HepG2 (cell line): ENCODE measurements at regions not wholly inside any gene's neighbourhood (a gene's known extent, or its start where the extent isn't known, plus 50 kb on each side); places are given as distances from the start of the nearest gene placed in this dataset.

Experiments used
- ATAC-seq: fragments of 200-7000 bp; cut with Tn5 transposase; 3 replicates; pipeline ENCODE4 v1.9.1; 2020; ENCODE audit warnings: mild to moderate bottlenecking, moderate library complexity
- BruUV-seq: library from RNA; stranded (reverse); fragments of 400-500 nt; replicated peaks from 2 replicates; lab custom pipeline; 2021; lab: Mats Ljungman, UMichigan
- CTCF ChIA-PET: fragments of 300-600 bp; formaldehyde crosslinking; extraction: SDS; loops from one replicate; lab custom pipeline; 2021; ENCODE audit warnings: low total read pairs, inconsistent platforms, low intra/inter-chr PET ratio; lab: Yijun Ruan, JAX
- POLR2A ChIA-PET: fragments of 350-600 bp; sonication (Branson Sonifier 250); formaldehyde crosslinking; loops from one replicate; lab custom pipeline; 2020; ENCODE audit warnings: antibody characterized with exemption, inconsistent platforms; lab: Yijun Ruan, JAX
- DNase-seq: peaks from one replicate; pipeline ENCODE4 v3.0.0-alpha.2; 2015; ENCODE audit warnings: low spot score
- FAIRE-seq: peaks from 3 replicates; lab custom pipeline; 2011; peaks lifted over from hg19 to GRCh38; lab: Jason Lieb, UNC
- H2AFZ ChIP-seq: one replicate; pipeline ENCODE4 v1.6.1; 2011; ENCODE audit warnings: low read length, inconsistent platforms
- H3K27ac ChIP-seq: fragments of 300-600 bp; 3 replicates; pipeline ENCODE4 v1.8.0; 2011; ENCODE audit warnings: mixed run types, mild to moderate bottlenecking, mixed read lengths, low read length, inconsistent platforms; ENCODE audit not compliant: insufficient read depth; ENCODE audit errors: extremely low read length
- H3K27me3 ChIP-seq, 2 experiments: fragments of 200-600 bp in 1 of 2; 2 replicates in 1 of 2; 3 replicates in 1 of 2; pipeline versions ENCODE4 v1.6.0 to v1.8.0; 2011; ENCODE audit warnings: low read length in 2 of 2, mild to moderate bottlenecking in 2 of 2, moderate library complexity in 2 of 2, inconsistent platforms in 1 of 2; ENCODE audit not compliant: insufficient read depth in 2 of 2, control insufficient read depth in 1 of 2
- H3K36me3 ChIP-seq, 2 experiments: fragments of 200-600 bp in 1 of 2; replicated peaks in 1 of 2; 2 replicates in 1 of 2; 3 replicates in 1 of 2; pipeline versions ENCODE4 v1.5.1 to v1.8.0; 2011; ENCODE audit warnings: low read length in 2 of 2, inconsistent platforms in 1 of 2; ENCODE audit not compliant: insufficient read depth in 2 of 2, control insufficient read depth in 1 of 2
- H3K4me1 ChIP-seq: 2 replicates; pipeline ENCODE4 v1.5.1; 2012; ENCODE audit warnings: low read length, inconsistent platforms; ENCODE audit not compliant: insufficient read depth
- H3K4me2 ChIP-seq: 2 replicates; pipeline ENCODE4 v1.6.0; 2011; ENCODE audit warnings: low read depth, low read length, inconsistent platforms
- H3K4me3 ChIP-seq, 3 experiments: fragments of 200-600 bp in 1 of 3; sonication (generic), shearing (Covaris generic) in 1 of 3; replicated peaks in 1 of 3; 2 replicates each; pipeline ENCODE4 v1.5.1; 2011 to 2016; ENCODE audit warnings: low read length in 3 of 3, inconsistent platforms in 2 of 3, low read depth in 2 of 3, mild to moderate bottlenecking in 2 of 3, control low read depth in 1 of 3, mixed read lengths in 1 of 3; ENCODE audit not compliant: insufficient read depth in 1 of 3
- H3K79me2 ChIP-seq: one replicate; pipeline ENCODE4 v1.6.1; 2011; ENCODE audit warnings: low read length, inconsistent platforms; ENCODE audit not compliant: insufficient read depth
- H3K9ac ChIP-seq: 2 replicates; pipeline ENCODE4 v1.6.0; 2011; ENCODE audit warnings: mild to moderate bottlenecking, low read depth, low read length, inconsistent platforms; ENCODE audit not compliant: insufficient read depth
- H3K9me3 ChIP-seq: 2 replicates; pipeline ENCODE4 v1.5.1; 2012; ENCODE audit warnings: mild to moderate bottlenecking, low read length
- H4K20me1 ChIP-seq: 2 replicates; pipeline ENCODE4 v1.6.0; 2011; ENCODE audit warnings: inconsistent platforms, mild to moderate bottlenecking, low read length, moderate library complexity; ENCODE audit not compliant: insufficient read depth
- DNMT3B ChIP-seq: conservative IDR thresholded peaks from 2 replicates; pipeline ENCODE4 v1.6.1; 2016; ENCODE audit warnings: missing biosample characterization, control low read depth
- in situ Hi-C: cut with HindIII; loops from 2 replicates; pipeline ENCODE4 v1.10.0; 2017; ENCODE audit warnings: low pct_unique_long_range_greater_than_20kb; ENCODE audit not compliant: extremely low pct_ligation_motif_present
- intact Hi-C: fragments of 100-400 bp; cut with micrococcal nuclease; formaldehyde crosslinking; loops from one replicate; pipeline ENCODE4 v1.10.0; 2022; ENCODE audit not compliant: unreplicated experiment
- TF ChIP-seq, protein P1 (sequence below): sonication (generic); formaldehyde crosslinking; IDR thresholded peaks from 2 replicates; pipeline ENCODE4 v1.8.1; 2023; ENCODE audit warnings: mild to moderate bottlenecking, missing genetic modification reagents
- TF ChIP-seq, protein P2 (sequence below): sonication (generic); formaldehyde crosslinking; conservative IDR thresholded peaks from 2 replicates; pipeline ENCODE4 v1.5.0; 2020; ENCODE audit warnings: missing genetic modification reagents
- TF ChIP-seq, protein P3 (sequence below): sonication (generic); formaldehyde crosslinking; IDR thresholded peaks from 2 replicates; pipeline ENCODE4 v1.4.0; 2020; ENCODE audit warnings: missing genetic modification reagents

DNA sequence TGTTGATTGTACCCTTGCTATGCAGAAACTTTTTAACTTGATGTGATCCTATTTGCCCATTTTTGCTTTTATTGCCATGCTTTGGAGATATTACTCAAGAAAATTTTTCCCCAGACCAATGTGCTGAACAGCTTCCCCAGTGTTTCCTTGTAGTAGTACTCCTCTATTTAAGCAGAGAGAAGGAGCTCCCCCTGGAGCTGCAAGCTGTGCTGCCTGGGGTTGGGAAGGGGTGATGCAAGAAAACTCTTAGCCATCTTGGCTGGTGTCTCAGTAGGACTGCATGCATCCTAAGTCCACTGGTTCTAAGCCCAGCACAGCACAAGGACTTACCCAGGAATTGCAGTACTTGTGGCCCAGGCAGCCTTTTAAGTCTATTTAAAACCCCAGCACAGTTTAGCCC, 121.6 kb downstream of the NTMT2 start:
- Histone ChIP-seq H3K79me2 (no peaks in the 10 kb centered on the region), H2AFZ (no peak overlapping the region), H3K4me3 (no peak overlapping the region), H3K9me3 (no peaks in the 10 kb centered on the region), H3K4me2 (no peak overlapping the region), H3K27me3 (no peaks in the 10 kb centered on the region), H3K4me1 (no peaks in the 10 kb centered on the region), H3K9ac (no peak overlapping the region), H3K27ac (no peak overlapping the region), H3K36me3 (no peaks in the 10 kb centered on the region), H4K20me1 (no peaks in the 10 kb centered on the region)
- intact Hi-C loops (no loop called here), in situ Hi-C loops (no loop called here)
- CTCF ChIA-PET: no interaction called here
- DNase-seq (no peak), FAIRE-seq (no peak), ATAC-seq (no peak)
- TF ChIP-seq, protein P1, sequence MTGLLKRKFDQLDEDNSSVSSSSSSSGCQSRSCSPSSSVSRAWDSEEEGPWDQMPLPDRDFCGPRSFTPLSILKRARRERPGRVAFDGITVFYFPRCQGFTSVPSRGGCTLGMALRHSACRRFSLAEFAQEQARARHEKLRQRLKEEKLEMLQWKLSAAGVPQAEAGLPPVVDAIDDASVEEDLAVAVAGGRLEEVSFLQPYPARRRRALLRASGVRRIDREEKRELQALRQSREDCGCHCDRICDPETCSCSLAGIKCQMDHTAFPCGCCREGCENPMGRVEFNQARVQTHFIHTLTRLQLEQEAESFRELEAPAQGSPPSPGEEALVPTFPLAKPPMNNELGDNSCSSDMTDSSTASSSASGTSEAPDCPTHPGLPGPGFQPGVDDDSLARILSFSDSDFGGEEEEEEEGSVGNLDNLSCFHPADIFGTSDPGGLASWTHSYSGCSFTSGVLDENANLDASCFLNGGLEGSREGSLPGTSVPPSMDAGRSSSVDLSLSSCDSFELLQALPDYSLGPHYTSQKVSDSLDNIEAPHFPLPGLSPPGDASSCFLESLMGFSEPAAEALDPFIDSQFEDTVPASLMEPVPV (CRISPR knock-in tag): no peak
- TF ChIP-seq, protein P2, sequence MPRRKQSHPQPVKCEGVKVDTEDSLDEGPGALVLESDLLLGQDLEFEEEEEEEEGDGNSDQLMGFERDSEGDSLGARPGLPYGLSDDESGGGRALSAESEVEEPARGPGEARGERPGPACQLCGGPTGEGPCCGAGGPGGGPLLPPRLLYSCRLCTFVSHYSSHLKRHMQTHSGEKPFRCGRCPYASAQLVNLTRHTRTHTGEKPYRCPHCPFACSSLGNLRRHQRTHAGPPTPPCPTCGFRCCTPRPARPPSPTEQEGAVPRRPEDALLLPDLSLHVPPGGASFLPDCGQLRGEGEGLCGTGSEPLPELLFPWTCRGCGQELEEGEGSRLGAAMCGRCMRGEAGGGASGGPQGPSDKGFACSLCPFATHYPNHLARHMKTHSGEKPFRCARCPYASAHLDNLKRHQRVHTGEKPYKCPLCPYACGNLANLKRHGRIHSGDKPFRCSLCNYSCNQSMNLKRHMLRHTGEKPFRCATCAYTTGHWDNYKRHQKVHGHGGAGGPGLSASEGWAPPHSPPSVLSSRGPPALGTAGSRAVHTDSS (CRISPR knock-in tag): no peak
- TF ChIP-seq, protein P3, sequence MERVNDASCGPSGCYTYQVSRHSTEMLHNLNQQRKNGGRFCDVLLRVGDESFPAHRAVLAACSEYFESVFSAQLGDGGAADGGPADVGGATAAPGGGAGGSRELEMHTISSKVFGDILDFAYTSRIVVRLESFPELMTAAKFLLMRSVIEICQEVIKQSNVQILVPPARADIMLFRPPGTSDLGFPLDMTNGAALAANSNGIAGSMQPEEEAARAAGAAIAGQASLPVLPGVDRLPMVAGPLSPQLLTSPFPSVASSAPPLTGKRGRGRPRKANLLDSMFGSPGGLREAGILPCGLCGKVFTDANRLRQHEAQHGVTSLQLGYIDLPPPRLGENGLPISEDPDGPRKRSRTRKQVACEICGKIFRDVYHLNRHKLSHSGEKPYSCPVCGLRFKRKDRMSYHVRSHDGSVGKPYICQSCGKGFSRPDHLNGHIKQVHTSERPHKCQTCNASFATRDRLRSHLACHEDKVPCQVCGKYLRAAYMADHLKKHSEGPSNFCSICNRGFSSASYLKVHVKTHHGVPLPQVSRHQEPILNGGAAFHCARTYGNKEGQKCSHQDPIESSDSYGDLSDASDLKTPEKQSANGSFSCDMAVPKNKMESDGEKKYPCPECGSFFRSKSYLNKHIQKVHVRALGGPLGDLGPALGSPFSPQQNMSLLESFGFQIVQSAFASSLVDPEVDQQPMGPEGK (CRISPR knock-in tag): no peak
- TF ChIP-seq DNMT3B (CRISPR knock-in tag): no peak
- POLR2A ChIA-PET: no interaction called here
- no TSS peak for BruUV-seq
